GM06990 (cell line): ENCODE measurements at regions not wholly inside any gene's neighbourhood (a gene's known extent, or its start where the extent isn't known, plus 50 kb on each side); places are given as distances from the start of the nearest gene placed in this dataset.
A peak's percentile ranks its signal among the peaks of the same experiment; 100 is the strongest.

Source experiments
- DNase-seq: peaks from one replicate; pipeline ENCODE4 v3.0.0-alpha.2; 2011; ENCODE audit not compliant: insufficient read length; ENCODE audit errors: extremely low read depth
- H3K27me3 ChIP-seq: replicated peaks from 2 replicates; pipeline ENCODE4 v1.6.0; 2011; ENCODE audit warnings: low read length; ENCODE audit not compliant: control insufficient read depth, insufficient read depth
- H3K36me3 ChIP-seq: 2 replicates; pipeline ENCODE4 v1.5.1; 2011; ENCODE audit warnings: low read length; ENCODE audit not compliant: control insufficient read depth, insufficient read depth
- H3K4me3 ChIP-seq: replicated peaks from 2 replicates; pipeline ENCODE4 v1.5.1; 2011; ENCODE audit warnings: low read depth, mild to moderate bottlenecking, control low read depth, low read length
- TF ChIP-seq, protein P1 (sequence below): IDR thresholded peaks from 2 replicates; pipeline ENCODE4 v1.5.1; 2011; ENCODE audit warnings: low read length, control low read depth, mild to moderate bottlenecking, inconsistent platforms; ENCODE audit not compliant: insufficient read depth, poor library complexity, severe bottlenecking

DNA sequence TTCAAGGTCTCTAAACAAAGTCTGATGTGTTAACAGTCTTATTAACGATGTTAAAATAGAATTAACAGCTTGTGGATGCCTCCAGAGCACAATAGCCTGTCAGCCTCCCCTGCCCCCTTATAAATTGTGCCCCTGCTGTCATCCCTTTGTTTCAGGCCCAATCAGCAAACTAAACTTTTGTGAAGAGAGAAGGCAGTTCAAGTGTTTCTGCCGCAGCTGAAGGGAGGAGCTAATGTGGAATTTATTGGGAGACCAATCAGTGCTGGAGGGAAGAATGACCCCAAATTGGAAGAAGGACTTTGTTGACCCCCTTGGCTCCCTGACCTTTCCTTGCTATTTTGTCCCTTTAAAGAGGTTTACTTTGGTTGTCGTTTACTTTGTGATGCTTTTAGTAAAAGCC, 160.5 kb downstream of the TM9SF2 start:
- Histone ChIP-seq H3K4me3 (no peak overlapping the region), H3K36me3 (no peaks in the 10 kb centered on the region), H3K27me3 (no peaks in the 10 kb centered on the region)
- TF ChIP-seq, protein P1, sequence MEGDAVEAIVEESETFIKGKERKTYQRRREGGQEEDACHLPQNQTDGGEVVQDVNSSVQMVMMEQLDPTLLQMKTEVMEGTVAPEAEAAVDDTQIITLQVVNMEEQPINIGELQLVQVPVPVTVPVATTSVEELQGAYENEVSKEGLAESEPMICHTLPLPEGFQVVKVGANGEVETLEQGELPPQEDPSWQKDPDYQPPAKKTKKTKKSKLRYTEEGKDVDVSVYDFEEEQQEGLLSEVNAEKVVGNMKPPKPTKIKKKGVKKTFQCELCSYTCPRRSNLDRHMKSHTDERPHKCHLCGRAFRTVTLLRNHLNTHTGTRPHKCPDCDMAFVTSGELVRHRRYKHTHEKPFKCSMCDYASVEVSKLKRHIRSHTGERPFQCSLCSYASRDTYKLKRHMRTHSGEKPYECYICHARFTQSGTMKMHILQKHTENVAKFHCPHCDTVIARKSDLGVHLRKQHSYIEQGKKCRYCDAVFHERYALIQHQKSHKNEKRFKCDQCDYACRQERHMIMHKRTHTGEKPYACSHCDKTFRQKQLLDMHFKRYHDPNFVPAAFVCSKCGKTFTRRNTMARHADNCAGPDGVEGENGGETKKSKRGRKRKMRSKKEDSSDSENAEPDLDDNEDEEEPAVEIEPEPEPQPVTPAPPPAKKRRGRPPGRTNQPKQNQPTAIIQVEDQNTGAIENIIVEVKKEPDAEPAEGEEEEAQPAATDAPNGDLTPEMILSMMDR = no peak
- no peak for DNase-seq

DNA sequence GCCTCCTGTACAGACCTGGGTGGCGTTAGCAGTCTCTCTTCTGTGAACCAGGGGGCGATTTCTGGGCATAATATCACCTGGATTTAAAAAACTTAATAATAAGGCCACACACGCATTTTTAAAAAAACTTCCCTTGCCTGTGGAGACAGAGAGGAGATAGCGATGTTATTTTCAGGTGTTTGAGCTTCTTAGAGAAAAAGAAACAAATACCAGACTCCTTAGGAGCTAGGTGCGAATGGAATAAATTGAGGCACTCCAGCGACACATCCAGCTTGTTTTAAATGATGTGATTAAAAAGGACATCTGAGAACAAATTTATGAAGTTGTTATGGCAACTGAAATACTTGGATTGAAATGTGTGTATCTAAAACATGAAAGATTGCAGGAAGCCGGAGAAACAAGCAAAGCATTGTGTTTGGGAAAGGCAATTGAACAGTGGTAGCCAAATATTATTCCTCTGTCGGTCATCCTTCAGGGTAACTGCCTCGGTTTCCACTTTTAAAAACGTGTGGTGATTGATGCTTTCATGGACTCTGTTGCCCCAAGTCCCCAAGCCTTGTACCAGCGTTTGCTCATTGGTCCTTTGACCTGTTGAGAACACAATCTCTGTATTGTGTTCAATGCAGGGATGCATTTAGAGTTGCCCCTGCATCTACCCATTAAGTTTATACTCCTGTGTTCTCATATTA, 158.7 kb downstream of the TM9SF2 start:
- TF ChIP-seq, protein P1 = no peak
- H3K36me3 ChIP-seq = no peaks in the 10 kb centered on the region
- no peaks in the 10 kb centered on the region for H3K27me3 ChIP-seq
- DNase-seq = no peak
- H3K4me3 ChIP-seq = no peak overlapping the region

DNA sequence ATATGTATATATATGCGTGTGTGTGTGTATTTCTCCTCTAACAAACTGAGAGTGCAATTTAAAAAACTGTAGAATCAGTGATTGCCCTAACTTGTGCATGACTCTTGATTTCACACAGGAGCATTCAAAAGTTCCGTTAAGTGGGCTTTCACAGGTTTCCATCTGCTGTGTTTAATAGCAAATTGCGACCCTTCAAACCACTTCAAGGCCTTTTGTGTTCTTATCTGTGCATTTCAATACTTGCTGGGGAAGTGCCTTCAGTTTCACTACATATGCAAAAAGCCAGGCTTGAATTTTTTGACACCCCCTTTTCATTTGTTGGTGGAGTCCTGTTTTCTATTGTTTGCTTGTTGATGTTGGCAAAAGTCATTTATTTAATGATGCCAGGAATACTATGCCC, 158.0 kb downstream of the TM9SF2 start:
- Histone ChIP-seq H3K4me3 (no peak overlapping the region), H3K27me3 (no peaks in the 10 kb centered on the region)
- no peak for DNase-seq

DNA sequence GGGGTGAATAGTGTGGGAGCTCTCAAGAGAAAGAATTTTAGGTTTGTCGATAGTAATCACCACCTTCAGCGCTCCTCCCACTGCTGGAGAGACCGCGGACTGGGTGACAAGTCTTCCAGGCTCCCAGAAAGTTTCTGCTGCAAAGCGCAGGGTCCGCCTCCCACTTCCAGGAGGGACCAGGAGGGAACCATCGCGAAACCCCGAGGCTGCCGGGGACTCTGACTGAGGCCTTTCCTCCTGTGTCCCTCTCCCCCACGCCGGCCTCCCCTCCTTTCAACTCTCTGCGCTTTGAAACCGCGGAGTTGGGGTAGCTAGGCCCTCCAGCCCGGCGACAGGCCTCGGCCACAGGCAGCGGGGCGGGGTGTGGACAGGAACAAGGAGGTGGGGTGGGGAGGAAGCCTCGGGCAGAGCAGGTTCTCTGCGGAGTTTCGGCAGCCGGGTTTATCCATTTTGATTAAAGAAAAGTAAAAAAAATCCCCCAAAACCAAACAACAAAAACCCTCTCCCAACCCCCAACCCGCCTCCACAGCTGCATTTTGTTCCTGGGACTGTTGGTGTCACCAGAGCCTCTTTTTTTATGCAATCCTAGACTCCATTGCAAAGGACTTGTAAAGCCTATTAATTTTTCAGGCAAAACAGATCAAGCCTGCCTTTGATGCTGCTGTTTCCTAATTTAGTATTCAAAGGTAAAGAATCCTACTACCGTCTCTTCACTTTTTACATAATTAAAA, 157.2 kb downstream of the TM9SF2 start:
- TF ChIP-seq, protein P1 = peak; percentile 55
- peak; percentile 56 for DNase-seq
- H3K4me3 ChIP-seq = no peak overlapping the region; the same call in 1 of the 2 replicates

More for the DNA sequence above, 158.0 kb downstream of the TM9SF2 start:
- H3K36me3 ChIP-seq = no peaks in the 10 kb centered on the region
- TF ChIP-seq, protein P1 = no peak

DNA sequence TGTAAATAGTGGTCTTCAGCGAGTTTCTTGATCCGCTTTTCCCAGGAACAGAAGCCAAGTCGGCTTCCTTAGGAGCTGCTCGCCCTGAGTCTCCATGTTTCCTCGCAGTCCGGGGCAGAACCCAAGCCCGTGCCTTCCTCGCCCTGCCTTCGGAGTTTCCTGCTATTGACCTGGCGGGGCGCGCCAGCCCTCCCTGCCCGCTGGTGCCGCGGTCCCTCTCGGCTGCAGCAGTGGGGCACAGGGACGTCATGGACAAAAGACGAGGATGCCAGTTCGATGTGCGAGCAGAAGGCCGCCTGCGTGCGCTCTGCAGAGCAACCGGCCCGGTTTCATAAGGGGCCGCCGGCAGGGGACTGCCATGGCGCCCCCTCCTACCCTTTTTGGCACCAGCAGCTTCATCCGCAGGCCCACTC, 156.6 kb downstream of the TM9SF2 start:
- no peak overlapping the region; the same call in 1 of the 2 replicates for H3K4me3 ChIP-seq
- peak; percentile 39 for DNase-seq
- no peaks in the 10 kb centered on the region for H3K36me3 ChIP-seq
- TF ChIP-seq, protein P1 = no peak
- H3K27me3 ChIP-seq = no peaks in the 10 kb centered on the region

More for the DNA sequence above, 157.2 kb downstream of the TM9SF2 start:
- H3K27me3 ChIP-seq = no peaks in the 10 kb centered on the region
- H3K36me3 ChIP-seq = no peaks in the 10 kb centered on the region
